HG03469 (cell line): ENCODE measurements at regions not wholly inside any gene's neighbourhood (a gene's known extent, or its start where the extent isn't known, plus 50 kb on each side); places are given as distances from the start of the nearest gene placed in this dataset.

Source experiments
- ATAC-seq: cut with Tn5 transposase; IDR thresholded peaks from one replicate; pipeline ENCODE4 v1.9.1; 2021; ENCODE audit warnings: mild to moderate bottlenecking, moderate library complexity, moderate number of reproducible peaks; ENCODE audit not compliant: unreplicated experiment

DNA sequence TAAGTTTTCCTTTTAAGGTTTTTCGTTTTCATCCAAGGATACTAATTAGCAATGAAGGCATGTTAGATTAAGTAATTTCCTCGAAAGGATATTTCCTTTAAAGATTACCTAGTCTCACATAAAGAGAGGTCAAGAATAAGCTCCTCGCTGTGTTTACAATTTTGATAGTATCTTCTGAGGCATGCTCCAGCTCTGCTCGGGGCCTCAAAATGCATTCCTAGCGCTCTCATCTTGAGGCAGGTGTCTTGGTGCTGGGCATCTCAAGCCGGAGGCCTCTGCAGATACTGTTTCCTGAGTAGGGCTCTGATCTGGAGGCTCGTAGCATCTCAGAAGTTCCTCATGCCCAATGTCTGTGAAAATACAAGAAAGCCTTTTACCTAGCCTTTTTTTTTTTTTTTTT, 128.6 kb upstream of the SNX19 start:
- ATAC-seq = no peak

DNA sequence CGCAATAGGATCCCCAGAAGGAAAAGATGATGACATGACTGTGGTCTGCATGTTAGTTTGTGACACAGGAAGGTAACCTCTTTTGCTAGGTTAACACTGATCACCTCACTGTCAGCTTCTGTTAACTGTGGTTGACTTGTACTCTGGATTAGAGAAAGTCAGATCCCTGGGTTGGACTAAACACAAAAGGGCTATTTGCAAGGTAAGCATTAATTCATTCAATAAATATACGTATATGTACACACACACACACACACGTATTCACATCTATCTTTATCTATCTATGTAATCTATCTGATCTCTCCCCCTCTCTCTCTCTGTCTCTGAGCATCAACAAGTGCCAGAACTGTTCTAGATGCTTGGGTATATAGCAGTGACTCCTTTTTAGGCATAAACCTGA, 136.1 kb upstream of the SNX19 start:
- ATAC-seq = no peak

DNA sequence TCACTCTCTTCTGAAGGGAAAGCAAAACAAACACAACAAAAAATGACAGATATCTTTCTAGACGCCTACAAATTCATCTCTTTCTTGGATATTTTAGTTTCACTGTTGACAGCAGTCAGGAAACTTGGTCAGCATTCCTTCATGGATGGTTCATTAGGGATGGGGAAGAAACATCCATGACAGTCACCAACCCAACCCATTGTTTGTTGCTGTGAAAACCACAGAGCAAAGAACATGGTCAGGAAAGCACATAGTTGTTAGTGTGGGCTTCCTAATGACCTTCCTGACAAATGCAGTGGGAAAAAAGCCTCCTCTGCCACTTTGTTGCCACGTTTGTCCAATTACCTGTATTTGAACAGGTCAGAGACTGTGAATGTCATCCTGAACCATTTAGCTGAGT, 139.8 kb upstream of the SNX19 start:
- ATAC-seq = no peak

- ATAC-seq = no peak
Observed at GRCh38 chr11:131063638-131064037, 147.4 kb upstream of the SNX19 start.

- ATAC-seq = no peak
Observed at GRCh38 chr11:131064373-131064991, 148.2 kb upstream of the SNX19 start.

DNA sequence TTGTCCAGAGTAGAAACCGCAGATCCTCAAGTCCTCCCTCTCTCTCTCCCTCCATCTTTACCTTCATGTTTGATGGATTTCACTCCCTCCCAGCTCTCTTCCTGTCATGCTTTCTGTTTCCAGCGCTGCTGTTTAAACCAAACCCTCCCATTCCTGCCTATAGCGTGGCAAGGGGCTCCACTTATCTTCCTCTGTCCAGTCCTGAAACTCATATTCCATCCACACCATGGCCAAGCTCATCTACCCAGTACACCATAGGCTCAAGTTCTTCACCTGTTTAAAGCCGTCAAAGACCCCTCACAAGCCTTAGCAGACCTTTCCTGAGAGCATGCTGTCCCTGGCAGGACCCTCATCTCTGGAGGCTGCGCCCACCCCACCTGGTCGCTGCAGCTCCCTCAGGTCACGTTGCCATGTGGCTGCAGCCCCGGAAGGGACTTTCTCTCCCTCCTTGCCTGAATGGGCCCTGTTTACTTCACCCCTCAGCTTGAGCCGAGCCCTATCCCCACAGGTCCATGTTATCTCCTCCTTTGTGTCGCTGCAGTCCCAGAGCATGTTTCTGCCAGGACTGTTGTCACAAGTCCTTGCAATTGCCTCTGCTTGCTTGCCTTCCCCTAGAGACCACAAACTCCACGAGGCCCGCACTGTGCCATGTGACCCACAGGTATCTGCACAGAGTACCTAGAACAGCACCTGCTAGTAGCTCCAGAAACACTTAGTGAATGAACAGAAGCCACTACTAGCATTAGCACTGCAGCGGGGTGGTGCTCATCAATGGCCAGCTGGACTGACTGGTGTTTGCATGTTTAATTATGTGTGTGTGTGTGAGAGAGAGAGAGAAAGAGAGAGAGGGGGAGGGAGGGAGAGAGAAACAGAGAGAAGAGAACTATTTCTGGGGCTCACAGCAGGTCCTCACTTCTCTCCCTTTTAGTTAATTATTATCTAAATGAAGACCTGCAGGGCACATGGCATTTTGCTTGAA, 149.4 kb upstream of the SNX19 start:
- no peak for ATAC-seq

- ATAC-seq = no peak
Observed at GRCh38 chr11:131066551-131066950, 150.3 kb upstream of the SNX19 start.

- no peak for ATAC-seq
Observed at GRCh38 chr11:131070365-131070764, 154.1 kb upstream of the SNX19 start.

DNA sequence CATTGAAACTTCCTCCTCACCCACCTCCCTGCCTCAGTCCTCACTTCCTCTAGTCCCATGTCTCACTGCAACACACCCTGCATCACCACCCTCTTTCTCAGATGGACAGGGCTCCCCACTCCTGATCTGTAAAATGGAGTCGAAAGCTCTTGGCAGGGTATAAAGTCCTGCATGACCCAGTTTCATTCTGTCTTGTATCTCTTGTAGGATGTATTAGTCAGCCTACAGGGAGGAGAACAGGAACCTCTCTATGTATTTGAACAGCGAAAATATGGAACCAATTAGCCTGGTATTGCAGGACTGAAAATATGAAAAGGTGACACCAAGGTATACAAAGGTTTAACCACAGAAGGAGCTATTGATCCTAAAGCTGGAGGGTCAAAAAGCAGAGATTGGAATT, 156.9 kb upstream of the SNX19 start:
- no peak for ATAC-seq

DNA sequence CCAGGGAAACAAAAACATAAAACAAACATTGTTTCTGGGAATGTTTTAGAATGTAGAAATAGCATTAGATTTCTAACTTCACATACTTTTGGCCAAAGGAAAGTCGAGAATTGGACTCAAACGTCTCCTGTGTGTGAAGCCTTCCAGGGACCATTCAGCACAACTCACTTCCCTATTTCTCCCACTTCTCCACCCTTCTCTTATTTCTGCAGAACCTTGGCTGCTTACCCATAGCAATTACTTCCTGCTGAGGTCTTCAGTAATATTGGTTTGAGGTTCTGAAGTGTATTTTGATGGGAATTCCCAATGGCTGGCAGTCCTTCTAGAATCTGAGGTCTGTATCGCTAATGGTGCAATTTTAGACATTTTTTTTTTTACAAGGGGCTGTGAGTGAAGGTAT, 158.3 kb upstream of the SNX19 start:
- no peak for ATAC-seq

- ATAC-seq = no peak
Observed at GRCh38 chr11:131077340-131077739, 161.1 kb upstream of the SNX19 start.

DNA sequence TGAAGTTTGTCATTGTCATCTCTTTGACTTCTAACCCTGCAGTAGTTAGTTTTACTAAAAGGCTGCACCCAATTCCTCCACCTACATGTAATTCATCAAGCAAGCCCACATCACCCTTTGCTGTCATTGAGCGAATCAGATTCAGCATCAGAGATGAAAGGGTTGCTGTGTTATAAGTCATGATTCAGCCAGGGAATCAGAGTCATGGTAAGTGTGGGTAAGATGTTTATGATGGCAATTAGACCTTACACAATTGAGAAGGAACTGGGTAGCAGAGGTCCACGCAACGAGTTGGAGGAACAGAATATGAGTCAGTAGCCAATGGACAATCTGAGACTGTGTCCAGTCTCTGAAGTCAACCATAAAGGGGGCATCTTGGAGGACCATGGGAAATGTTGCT, 162.8 kb upstream of the SNX19 start:
- ATAC-seq = no peak

- no peak for ATAC-seq
Observed at GRCh38 chr11:131089727-131090245, 173.5 kb upstream of the SNX19 start.

DNA sequence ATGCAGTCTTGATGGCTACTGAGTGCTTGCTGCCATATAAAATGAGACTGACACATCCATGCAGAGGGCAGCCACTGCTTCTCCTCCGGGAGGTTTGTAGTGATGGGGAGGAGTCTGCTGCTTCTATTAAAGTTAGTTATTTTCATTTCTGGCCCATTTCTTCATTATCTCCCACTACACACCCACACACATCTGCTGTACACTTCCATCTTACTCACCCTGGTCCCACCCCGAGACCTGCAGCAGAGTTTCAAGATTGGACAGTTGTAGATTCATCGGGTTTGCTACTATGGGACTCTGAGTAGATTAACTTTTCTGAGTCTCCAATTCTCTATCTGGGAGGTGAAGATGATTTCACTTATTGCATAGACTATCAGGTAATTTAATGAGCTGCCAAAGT, 176.2 kb upstream of the SNX19 start:
- no peak for ATAC-seq

- no peak for ATAC-seq
Observed at GRCh38 chr11:131094827-131095226, 178.5 kb upstream of the SNX19 start.

DNA sequence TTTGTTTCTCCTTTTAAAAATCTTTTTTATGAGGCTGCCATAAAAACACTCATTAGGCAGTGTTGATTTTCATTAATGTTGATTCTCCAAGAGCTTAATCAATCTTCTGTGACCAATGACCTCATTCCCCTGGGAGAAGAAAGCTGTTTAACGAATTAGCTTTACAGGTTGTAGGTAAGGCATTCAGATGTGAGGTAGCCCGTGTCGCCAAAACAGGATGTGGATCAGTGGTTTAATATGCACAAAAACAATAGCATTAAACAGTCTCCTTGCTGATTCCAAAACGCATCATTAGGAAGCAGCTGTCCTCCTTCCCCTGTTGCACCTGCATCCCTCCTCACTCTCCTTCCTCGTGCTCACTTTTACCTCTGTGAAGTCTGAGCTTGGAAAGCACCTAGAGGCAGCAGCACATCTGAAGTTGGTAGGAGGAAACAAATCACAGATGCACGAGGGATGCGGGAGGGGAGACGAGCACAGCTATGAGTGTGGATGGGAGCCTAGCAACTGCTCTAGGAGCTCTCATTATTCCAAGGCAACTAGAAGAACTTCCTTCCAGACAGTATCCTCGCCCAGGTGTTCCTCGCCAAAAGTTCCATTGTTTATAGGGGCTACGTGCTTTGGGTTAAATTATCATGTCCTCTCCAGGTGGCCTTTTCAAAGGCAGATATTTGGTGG, 179.4 kb upstream of the SNX19 start:
- ATAC-seq = no peak

DNA sequence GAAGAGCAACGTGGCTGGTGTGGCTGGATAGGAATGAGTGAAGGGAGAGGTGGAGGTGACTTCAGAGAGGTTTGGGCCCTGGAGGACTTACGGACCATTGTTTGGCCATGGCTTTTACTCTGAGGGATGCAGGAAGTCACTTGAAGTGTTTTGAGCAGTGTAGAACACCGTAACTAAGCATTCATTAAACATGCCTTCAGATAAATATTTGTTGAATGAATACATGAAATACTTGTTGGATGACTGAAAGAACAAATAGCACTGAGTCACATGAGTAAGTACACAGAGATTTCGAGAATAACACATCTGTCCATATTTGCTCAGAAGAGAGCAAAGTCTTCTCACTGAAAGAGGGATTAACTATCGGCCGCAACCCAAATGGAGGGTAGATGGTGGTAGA, 182.7 kb upstream of the SNX19 start:
- ATAC-seq = no peak

DNA sequence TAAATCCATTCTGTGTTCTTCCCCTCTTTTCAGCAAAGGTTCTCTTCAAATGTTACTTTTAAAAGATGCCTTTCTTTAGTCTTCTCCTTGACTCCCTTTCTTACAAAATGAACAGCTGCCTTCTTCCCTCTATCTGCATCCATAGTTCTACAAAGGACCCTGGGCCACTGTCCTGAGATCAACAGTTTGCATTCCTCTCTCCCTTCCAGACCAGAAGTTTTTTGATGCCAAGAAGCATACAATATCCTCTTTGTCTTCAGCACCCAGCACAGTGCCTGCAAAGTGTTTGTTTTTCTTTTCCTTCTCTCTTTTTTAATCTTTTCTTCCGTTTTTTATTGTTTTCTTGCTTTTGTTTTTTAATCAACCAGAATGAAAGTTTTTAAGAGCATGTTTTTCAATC, 183.5 kb upstream of the SNX19 start:
- ATAC-seq = no peak

- ATAC-seq = no peak
Observed at GRCh38 chr11:131108760-131109159, 192.5 kb upstream of the SNX19 start.

DNA sequence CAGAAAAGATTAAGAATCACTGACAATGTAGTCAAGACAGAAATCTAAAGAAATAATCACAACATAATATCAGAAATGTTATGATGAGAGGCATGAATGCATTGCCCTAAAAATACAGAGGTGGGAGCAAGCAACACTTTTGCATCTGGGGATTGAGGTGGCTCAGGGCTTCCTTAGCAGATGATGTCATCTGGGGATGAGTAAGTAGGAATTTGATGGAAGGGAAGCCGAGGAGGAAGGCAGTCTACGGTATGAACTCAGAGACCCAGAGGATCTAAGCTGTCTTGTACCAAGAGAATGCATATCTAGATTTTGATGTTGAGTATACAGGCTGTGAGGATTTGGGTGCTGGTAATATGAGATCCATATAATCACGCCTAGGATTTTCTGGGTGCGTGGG, 193.0 kb upstream of the SNX19 start:
- ATAC-seq = no peak

DNA sequence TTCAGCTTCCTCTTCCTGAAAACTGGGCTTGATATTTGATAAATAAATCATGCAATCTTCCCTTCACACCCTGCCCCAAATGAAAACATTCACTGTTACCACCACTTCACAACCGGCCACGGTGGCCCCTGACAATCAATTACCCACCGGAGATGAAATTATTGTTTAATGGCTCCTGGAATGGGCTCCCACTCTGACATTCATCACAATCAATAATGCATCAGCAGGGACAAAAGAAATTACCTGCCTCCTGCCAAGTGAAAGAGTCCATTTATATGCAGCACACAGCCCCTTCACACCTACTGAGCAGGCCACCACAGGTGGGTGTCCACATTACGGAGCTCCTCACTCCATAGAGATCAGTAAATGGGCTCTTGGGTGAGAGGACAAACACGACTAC, 193.5 kb upstream of the SNX19 start:
- no peak for ATAC-seq

DNA sequence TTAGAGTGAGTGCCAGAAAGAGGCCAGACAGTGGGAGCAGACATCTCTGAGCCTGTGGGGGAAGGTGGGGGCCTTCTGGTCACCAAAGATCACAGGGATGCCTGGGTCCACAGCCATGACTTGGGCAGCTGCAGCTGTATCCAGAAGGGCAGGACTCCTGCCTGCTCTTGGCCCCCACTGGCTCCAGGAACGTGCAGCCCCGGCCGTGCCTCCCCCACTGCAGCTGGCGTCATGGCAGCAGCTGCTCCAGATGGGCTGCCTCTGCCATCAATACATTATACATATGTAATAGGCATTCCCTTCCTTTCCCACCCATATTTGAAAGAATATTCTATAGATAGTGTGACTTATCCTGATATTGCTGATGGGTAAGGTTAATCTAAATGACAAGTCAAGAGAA, 195.5 kb upstream of the SNX19 start:
- ATAC-seq = no peak
